IMR-90 (cell line): ENCODE measurements at regions not wholly inside any gene's neighbourhood (a gene's known extent, or its start where the extent isn't known, plus 50 kb on each side); places are given as distances from the start of the nearest gene placed in this dataset.

Experiments
- BHLHE40 ChIP-seq: fragments of 150-350 bp; IDR thresholded peaks from 2 replicates; pipeline ENCODE4 v1.6.1; 2016; ENCODE audit warnings: mild to moderate bottlenecking, low read depth, low read length
- FOS ChIP-seq: fragments of 150-350 bp; IDR thresholded peaks from 2 replicates; pipeline ENCODE4 v1.6.1; 2016; ENCODE audit warnings: low read depth, low read length
- MAZ ChIP-seq: IDR thresholded peaks from 2 replicates; pipeline ENCODE4 v1.6.1; 2012; ENCODE audit warnings: low read depth, mild to moderate bottlenecking, low read length, improper control_type of control experiment, moderate library complexity, borderline replicate concordance
- POLR2A ChIP-seq: IDR thresholded peaks from 2 replicates; pipeline ENCODE4 v1.6.1; 2012; ENCODE audit warnings: mild to moderate bottlenecking, low read depth, low read length
- SMC3 ChIP-seq: fragments of 150-350 bp; IDR thresholded peaks from 2 replicates; pipeline ENCODE4 v1.6.1; 2016; ENCODE audit warnings: low read depth, mild to moderate bottlenecking, antibody characterized with exemption, low read length, moderate library complexity
- TF ChIP-seq, protein P1 (sequence below): conservative IDR thresholded peaks from 2 replicates; pipeline ENCODE4 v1.5.1; 2012; ENCODE audit warnings: mild to moderate bottlenecking, low read depth, low read length, improper control_type of control experiment
- TF ChIP-seq, protein P2 (sequence below): fragments of 150-350 bp; IDR thresholded peaks from 2 replicates; pipeline ENCODE4 v1.6.1; 2016; ENCODE audit warnings: low read depth, mild to moderate bottlenecking, low read length, moderate library complexity, borderline replicate concordance

DNA sequence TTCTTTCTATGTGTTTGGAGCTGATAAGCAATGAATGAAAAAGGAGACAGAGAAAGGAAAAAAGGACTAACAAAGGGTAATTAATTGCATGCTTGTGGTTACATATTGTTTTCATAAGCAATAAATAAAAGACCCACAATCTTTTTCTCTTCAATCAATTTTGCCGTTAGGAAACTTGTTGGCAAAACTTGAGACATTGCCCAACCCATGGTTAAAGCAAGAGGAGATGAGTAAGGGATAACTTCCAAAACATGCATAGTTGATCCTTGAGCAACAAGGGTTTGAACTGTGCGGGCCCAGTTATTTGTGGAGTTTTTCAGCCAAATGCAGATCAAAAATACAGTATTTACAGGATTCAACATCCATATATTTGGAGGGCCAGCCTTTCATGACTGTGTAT, 572.4 kb downstream of the AMY1C start:
- TF ChIP-seq, protein P1, sequence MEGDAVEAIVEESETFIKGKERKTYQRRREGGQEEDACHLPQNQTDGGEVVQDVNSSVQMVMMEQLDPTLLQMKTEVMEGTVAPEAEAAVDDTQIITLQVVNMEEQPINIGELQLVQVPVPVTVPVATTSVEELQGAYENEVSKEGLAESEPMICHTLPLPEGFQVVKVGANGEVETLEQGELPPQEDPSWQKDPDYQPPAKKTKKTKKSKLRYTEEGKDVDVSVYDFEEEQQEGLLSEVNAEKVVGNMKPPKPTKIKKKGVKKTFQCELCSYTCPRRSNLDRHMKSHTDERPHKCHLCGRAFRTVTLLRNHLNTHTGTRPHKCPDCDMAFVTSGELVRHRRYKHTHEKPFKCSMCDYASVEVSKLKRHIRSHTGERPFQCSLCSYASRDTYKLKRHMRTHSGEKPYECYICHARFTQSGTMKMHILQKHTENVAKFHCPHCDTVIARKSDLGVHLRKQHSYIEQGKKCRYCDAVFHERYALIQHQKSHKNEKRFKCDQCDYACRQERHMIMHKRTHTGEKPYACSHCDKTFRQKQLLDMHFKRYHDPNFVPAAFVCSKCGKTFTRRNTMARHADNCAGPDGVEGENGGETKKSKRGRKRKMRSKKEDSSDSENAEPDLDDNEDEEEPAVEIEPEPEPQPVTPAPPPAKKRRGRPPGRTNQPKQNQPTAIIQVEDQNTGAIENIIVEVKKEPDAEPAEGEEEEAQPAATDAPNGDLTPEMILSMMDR, result no peak
- TF ChIP-seq, protein P2, sequence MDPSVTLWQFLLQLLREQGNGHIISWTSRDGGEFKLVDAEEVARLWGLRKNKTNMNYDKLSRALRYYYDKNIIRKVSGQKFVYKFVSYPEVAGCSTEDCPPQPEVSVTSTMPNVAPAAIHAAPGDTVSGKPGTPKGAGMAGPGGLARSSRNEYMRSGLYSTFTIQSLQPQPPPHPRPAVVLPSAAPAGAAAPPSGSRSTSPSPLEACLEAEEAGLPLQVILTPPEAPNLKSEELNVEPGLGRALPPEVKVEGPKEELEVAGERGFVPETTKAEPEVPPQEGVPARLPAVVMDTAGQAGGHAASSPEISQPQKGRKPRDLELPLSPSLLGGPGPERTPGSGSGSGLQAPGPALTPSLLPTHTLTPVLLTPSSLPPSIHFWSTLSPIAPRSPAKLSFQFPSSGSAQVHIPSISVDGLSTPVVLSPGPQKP, result no peak
- TF ChIP-seq POLR2A (no peak), FOS (no peak), SMC3 (no peak), BHLHE40 (no peak), MAZ (no peak)
